ENCODE measurements at regions not wholly inside any gene's neighbourhood (a gene's known extent, or its start where the extent isn't known, plus 50 kb on each side); places are given as distances from the start of the nearest gene placed in this dataset.

GRCh38 chr1:101175886-101176285 is 60.9 kb upstream of the S1PR1 start:
- TF ChIP-seq CTCF (IDR thresholded peaks at IDR 0.05): no peak
- no peak for TF ChIP-seq POLR2A (IDR thresholded peaks at IDR 0.05)
- no peak for TF ChIP-seq POLR2AphosphoS5 (IDR thresholded peaks at IDR 0.05)
- no peak for TF ChIP-seq EP300 (IDR thresholded peaks at IDR 0.05)

All from sigmoid colon (tissue), 4 donors.